Neural progenitor cell (in vitro differentiated cells): ENCODE measurements at regions not wholly inside any gene's neighbourhood (a gene's known extent, or its start where the extent isn't known, plus 50 kb on each side); places are given as distances from the start of the nearest gene placed in this dataset.

Experiments
- CTCF ChIP-seq: fragments of 200-600 bp; sonication (generic); IDR thresholded peaks from 2 replicates; pipeline ENCODE4 v1.5.1; 2017; ENCODE audit warnings: antibody characterized with exemption, mild to moderate bottlenecking
- EZH2 ChIP-seq: fragments of 200-600 bp; sonication (generic); IDR thresholded peaks from 2 replicates; pipeline ENCODE4 v1.6.1; 2017; ENCODE audit warnings: antibody characterized with exemption, mild to moderate bottlenecking, moderate library complexity

- TF ChIP-seq EZH2 (no peak), CTCF (no peak)
Observed at GRCh38 chr14:82830596-82830995, 1296.9 kb upstream of the SEL1L start.
